Mucosa of stomach (tissue), 1 donor: ENCODE measurements at regions not wholly inside any gene's neighbourhood (a gene's known extent, or its start where the extent isn't known, plus 50 kb on each side); places are given as distances from the start of the nearest gene placed in this dataset.
"Not testable (repeated sequence)": the region's sequence is repeated elsewhere in the genome, so short reads cannot be mapped to it uniquely, and the experiment has no call there.

Experiments
- H3K27me3 ChIP-seq: one replicate; pipeline ENCODE4 v1.7.0; 2013; ENCODE audit warnings: mild to moderate bottlenecking, low read length; ENCODE audit not compliant: control insufficient read depth, insufficient read depth
- H3K36me3 ChIP-seq: one replicate; pipeline ENCODE4 v1.7.0; 2013; ENCODE audit warnings: low read length; ENCODE audit not compliant: control insufficient read depth, insufficient read depth
- H3K4me1 ChIP-seq: one replicate; pipeline ENCODE4 v1.7.0; 2013; ENCODE audit warnings: mild to moderate bottlenecking, low read length; ENCODE audit not compliant: control insufficient read depth, insufficient read depth
- H3K4me3 ChIP-seq: one replicate; pipeline ENCODE4 v1.7.0; 2013; ENCODE audit warnings: low read length
- H3K9ac ChIP-seq: one replicate; pipeline ENCODE4 v1.7.0; 2013; ENCODE audit warnings: mild to moderate bottlenecking, low read length, moderate library complexity
- H3K9me3 ChIP-seq: one replicate; pipeline ENCODE4 v1.7.0; 2013; ENCODE audit warnings: mild to moderate bottlenecking, low read length, moderate library complexity; ENCODE audit not compliant: control insufficient read depth
- donor health status: Pancreatic carcinoma.

DNA sequence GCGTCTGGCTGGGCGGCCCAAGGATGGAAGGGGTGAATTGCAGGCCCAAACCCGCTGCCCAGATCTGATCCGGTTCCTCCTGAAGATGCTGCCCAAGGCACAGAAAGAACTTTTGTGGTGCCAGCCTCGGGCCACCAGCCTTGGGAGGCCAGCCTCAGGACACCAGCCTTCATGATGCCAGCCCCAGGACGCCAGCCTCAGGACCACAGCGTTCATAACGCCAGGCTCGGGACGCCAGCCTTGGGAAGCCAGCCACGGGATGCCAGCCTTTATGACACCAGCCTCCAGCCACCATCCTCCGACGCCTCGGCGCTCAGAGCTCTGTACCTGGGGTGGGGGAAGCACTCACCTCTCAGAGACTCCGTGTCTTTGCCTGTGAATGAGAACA is 107.8 kb downstream of the ADRA2C start:
- no peaks in the 10 kb centered on the region for H3K36me3 ChIP-seq
- no peak overlapping the region for H3K9ac ChIP-seq
- no peak overlapping the region for H3K4me3 ChIP-seq
- H3K4me1 ChIP-seq: no peaks in the 10 kb centered on the region
- no peaks in the 10 kb centered on the region for H3K9me3 ChIP-seq
- H3K27me3 ChIP-seq: peaks cover 47% of the 10 kb centered on the region

DNA sequence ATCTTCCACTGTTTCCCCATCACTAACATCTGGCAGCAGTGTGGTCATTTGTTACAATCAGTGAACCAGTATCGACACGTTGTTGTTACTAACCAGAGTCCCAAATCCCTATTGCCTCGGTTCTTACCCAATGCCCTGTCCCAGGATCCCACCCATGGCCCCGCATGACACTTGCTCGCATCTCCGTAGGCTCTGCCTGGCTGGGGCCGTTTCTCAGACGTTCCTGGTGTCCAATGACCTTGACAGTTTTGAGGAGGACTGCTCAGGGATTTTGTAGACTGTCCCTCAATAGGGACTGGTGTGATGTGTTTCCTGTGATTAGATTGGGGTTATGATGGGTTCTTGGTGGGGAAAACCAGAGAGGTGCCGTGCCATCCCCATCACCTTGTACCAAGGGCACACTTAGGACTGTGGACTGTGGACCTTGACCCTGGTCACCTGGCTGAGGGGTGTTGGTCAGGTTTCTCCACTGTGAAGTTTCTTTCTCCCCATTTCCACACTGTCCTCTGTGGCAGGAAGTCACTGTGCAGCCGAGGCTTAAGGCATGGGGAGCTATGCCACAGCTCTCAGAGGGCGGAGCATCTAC is 108.4 kb downstream of the ADRA2C start:
- no peaks in the 10 kb centered on the region for H3K4me1 ChIP-seq
- H3K27me3 ChIP-seq: peaks cover 53% of the 10 kb centered on the region
- H3K36me3 ChIP-seq: no peaks in the 10 kb centered on the region
- no peaks in the 10 kb centered on the region for H3K9me3 ChIP-seq
- H3K9ac ChIP-seq: no peak overlapping the region
- H3K4me3 ChIP-seq: no peak overlapping the region

DNA sequence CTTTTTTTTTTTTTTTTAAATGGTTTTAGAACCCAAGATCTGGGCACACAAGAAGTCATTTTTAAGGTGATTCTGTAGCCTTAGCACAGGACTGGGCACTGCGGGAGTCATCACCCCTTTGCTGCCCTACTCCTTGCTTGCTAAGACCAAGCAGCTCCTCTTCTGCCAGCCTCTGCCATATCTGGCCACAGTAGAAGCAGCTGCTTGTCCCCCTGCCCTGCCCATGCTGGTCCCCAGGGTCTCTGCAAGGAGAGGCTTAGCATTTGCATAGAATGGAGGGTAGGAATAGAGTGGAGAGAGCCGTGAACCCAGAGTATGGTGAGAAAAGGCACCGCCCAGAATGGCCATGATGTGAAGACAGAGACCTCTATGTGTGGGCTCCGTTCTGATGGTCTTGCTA is 109.3 kb downstream of the ADRA2C start:
- Histone ChIP-seq H3K9me3 (no peaks in the 10 kb centered on the region), H3K36me3 (no peaks in the 10 kb centered on the region), H3K27me3 (peaks cover 61% of the 10 kb centered on the region), H3K9ac (no peak overlapping the region), H3K4me1 (no peaks in the 10 kb centered on the region), H3K4me3 (no peak overlapping the region)

DNA sequence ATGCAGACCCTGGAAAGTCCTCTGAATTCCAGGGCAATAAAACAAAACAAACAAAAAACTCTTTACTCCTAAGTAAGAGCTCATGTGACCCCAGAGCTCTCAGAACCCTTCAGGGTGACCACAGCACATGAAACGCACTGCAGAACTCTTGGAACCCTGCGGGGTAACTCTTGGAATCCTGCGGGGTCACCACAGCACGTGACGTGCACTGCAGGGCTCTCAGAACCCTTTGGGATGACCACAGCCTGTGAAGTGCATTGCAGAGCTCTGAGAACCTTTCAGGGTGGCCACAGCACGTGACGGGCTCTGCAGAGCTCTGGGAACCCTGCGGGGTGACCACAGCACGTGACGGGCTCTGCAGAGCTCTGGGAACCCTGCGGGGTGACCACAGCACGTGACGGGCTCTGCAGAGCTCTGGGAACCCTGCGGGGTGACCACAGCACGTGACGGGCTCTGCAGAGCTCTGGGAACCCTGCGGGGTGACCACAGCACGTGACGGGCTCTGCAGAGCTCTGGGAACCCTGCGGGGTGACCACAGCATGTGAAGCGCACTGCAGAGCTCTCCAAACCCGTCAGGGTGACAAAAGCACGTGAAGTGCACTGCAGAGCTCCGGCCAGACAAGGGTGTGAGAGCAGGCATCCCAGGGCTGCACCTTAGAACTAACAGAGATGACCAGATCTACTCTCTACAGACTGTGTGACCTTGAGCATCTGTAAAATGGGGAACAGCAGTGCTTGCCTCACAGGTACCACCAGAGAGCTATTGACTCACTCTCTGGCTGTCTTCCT is 110.1 kb downstream of the ADRA2C start:
- H3K36me3 ChIP-seq, H3K9ac ChIP-seq, H3K4me3 ChIP-seq, H3K9me3 ChIP-seq, H3K4me1 ChIP-seq: not testable (repeated sequence)
- peaks cover 62% of the 10 kb centered on the region for H3K27me3 ChIP-seq

DNA sequence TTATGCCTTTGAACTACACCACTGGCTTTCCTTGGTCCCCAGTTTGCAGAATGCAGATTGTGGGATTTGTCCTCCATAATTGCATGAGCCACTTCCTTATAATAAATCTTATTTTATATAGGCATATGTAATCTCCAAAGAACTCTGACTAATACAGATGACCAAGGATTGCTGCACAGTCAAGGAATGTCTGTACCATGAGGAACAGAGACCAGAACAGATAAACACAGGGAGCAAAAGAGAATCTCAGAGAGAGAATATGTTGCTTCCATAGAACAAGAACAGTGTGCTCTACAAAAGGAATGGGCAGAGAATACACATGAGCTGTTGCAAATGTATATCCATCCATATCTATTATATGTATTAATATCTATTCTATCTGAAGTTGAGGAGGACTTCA is 111.1 kb downstream of the ADRA2C start:
- Histone ChIP-seq H3K9me3 (no peaks in the 10 kb centered on the region), H3K27me3 (peaks cover 54% of the 10 kb centered on the region), H3K9ac (no peak overlapping the region), H3K36me3 (no peaks in the 10 kb centered on the region), H3K4me1 (no peaks in the 10 kb centered on the region), H3K4me3 (no peak overlapping the region)

DNA sequence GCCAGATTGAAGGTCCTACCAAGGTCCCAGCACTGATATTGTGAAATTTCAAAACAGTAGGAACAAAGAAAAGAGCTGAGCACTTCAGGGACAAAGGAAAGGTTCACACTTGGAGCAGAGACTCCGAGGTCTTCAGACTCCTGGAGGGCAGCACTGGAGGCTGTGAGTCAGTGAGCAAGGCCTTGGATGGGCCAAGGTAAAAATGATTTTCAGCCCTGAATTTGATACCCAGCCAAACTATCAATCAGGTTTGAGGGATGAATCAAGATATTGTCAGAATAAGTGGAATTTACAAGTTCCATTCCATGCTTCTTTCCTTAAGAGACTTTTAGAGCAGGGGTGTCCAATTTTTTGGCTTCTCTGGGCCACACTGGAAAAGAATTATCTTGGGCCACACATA is 111.7 kb downstream of the ADRA2C start:
- H3K27me3 ChIP-seq: peaks cover 48% of the 10 kb centered on the region

DNA sequence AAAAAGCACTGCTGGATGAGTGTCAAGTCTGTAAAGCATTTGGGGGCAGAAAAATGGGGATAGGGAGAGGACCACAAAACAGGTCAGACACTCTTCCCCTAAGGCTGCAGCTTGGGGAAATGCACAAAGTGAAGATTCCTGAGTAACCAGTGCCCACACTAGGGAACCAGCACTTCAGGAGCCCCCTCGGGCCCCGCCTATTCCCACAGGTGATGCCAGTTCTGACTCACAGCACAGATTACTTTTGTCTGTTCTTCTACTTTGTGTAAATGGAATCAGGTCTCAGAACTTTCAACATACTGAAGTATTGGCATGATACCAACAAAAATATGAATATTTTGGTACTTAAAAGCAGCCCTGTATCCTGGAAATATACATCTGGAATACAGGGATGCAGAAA is 112.5 kb downstream of the ADRA2C start:
- Histone ChIP-seq H3K27me3 (peaks cover 41% of the 10 kb centered on the region), H3K4me1 (no peaks in the 10 kb centered on the region), H3K9ac (no peak overlapping the region), H3K9me3 (no peaks in the 10 kb centered on the region), H3K4me3 (no peak overlapping the region), H3K36me3 (no peaks in the 10 kb centered on the region)

More for the DNA sequence above, 111.7 kb downstream of the ADRA2C start:
- H3K4me1 ChIP-seq: no peaks in the 10 kb centered on the region
- no peak overlapping the region for H3K9ac ChIP-seq
- H3K9me3 ChIP-seq: no peaks in the 10 kb centered on the region
- H3K4me3 ChIP-seq: no peak overlapping the region
- no peaks in the 10 kb centered on the region for H3K36me3 ChIP-seq

DNA sequence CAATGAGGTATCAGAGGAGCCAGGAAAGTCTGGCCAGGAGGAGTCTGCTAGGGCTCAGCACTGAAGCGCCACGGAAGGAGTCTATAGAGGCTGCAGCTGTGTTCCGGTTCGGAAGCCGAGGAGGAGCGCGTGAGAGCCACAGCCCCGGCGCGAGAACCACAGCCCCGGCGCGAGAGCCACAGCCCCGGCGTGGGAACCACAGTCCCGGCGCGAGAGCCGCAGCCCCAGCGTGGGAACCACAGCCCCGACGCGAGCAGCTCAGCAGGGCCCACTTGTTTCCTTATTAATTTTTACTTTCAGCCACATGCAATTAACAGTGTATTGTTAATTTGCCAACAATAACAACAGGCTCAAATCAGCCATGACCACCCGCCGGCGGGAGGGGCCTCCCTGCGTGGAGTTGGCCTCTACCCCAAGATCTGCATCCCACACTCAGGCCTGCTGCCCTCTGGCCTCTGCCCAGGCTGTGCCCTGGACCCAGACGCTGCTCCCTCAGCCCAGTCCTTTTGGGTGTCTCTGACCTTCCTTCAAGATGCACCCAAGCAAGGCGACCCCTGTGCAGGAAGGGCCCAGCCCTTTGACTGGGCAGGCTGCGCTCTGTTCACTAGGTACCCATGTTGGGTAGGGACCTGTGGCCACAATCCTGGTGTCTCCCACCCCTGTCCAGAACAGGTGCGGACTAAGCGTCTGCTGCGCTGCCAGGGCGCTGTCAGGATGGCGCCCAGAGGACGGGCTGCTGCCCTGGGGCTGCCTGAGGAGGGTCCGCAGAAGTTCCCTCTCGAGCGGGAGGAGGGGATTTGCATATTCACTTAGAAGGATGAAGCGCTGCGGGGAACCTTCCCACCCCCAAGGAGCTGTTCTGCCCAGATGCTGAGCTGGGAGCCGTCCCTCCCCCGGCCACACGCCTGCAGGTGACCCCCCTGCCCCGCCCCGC is 113.8 kb downstream of the ADRA2C start:
- H3K27me3 ChIP-seq: peaks cover 37% of the 10 kb centered on the region
- no peaks in the 10 kb centered on the region for H3K9me3 ChIP-seq
- H3K36me3 ChIP-seq: no peaks in the 10 kb centered on the region
- H3K4me3 ChIP-seq: no peak overlapping the region
- H3K9ac ChIP-seq: no peak overlapping the region
- H3K4me1 ChIP-seq: no peaks in the 10 kb centered on the region

DNA sequence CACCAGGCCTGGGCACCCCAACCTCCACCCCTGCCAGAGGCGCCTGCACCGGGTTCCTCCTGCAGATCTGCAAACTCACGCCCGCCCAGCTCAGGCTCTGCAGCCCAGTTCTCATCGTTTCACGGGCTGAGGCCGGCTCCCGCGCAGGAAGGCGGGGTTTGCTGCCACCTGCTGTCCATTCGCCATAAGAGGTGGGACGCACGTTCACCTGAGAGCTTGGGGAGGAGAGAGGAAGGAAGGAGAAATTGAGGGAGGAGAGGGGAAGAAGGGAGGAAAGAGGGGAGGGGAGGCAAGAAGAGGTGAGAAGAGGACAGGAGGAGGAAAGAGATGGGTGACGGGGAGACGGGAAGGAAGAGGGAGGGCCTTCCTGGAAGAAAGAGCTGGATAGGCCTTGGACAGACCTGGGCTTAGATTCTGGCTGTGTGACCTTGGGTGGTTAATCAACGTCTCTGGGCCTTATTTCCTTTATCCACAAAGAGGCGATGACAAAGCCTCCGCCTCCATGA is 114.5 kb downstream of the ADRA2C start:
- Histone ChIP-seq H3K4me1 (no peaks in the 10 kb centered on the region), H3K9ac (no peak overlapping the region), H3K4me3 (no peak overlapping the region), H3K9me3 (no peaks in the 10 kb centered on the region), H3K36me3 (no peaks in the 10 kb centered on the region), H3K27me3 (peaks cover 32% of the 10 kb centered on the region)

DNA sequence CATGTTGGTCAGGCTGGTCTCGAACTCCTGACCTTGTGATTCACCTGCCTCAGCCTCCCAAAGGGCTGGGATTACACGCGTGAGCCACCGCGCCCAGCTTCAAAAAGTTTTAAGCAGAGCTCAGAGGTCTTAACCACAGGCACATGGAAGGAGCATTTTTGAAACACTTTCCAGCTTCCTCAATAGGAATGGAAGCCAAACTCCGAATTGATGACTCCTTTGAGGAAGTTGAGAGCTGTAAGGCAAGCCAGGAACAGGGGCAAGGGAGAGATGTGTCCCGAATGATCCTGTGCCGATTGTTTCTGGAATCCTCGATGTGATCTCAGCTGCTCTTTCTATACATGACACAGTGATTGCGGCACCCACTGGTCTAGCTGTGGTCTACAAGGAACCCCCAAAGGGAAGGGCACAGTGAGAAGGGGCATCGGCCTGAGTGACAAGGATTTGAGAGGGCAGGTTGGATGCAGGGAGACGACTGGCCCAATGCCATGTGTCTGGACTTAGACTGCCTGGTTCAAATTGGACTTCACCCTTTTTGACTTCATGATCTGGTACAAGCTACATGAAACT is 116.2 kb downstream of the ADRA2C start:
- not testable (repeated sequence) for H3K9me3 ChIP-seq, H3K36me3 ChIP-seq, H3K4me3 ChIP-seq, H3K9ac ChIP-seq, H3K4me1 ChIP-seq
- peaks cover 27% of the 10 kb centered on the region for H3K27me3 ChIP-seq

DNA sequence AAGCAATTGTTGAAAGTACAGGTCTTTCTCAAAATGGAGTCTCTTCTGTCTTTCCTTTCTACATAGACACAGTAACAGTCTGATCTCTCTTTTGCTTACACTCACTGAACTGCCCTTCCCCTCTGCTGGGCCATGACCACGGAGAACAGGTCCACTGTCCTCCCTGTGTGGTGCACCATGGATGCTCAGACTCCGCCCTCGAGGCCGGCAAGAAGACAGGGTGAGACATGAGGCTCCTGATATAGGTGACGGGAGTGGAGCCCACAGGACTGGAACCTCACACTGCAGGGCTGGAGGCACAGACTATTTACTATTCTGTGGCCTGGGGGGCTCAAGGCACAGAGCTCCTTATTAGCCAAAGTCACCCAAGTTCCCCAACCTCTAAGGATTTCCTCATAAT is 118.1 kb downstream of the ADRA2C start:
- not testable (repeated sequence) for H3K9me3 ChIP-seq, H3K36me3 ChIP-seq, H3K4me3 ChIP-seq, H3K4me1 ChIP-seq, H3K9ac ChIP-seq
- peaks cover 18% of the 10 kb centered on the region for H3K27me3 ChIP-seq

DNA sequence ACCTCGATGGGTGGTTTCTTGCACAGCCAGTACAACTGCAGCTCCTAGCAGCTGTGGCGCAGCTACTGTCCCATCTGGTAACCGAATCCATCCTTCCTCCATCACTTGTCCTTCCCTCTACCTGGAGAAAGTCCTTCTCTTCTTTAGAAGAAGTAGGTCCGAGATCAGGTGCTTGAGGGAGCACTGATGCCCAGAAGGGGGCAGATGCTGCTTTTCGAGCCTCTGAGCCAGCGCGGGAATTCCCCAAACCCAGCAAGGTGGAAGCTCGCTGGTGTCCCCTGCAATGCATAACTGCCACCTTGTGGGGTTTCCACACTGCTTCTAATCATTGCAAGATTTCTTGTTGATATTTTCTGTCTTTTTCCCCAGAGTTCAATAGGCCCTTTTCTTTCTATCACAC is 127.4 kb downstream of the ADRA2C start:
- not testable (repeated sequence) for H3K9me3 ChIP-seq

More for the DNA sequence above, 127.4 kb downstream of the ADRA2C start:
- H3K27me3 ChIP-seq, H3K9ac ChIP-seq, H3K4me1 ChIP-seq, H3K4me3 ChIP-seq, H3K36me3 ChIP-seq: not testable (repeated sequence)
